ENCODE measurements at regions not wholly inside any gene's neighbourhood (a gene's known extent, or its start where the extent isn't known, plus 50 kb on each side); places are given as distances from the start of the nearest gene placed in this dataset.

DNA sequence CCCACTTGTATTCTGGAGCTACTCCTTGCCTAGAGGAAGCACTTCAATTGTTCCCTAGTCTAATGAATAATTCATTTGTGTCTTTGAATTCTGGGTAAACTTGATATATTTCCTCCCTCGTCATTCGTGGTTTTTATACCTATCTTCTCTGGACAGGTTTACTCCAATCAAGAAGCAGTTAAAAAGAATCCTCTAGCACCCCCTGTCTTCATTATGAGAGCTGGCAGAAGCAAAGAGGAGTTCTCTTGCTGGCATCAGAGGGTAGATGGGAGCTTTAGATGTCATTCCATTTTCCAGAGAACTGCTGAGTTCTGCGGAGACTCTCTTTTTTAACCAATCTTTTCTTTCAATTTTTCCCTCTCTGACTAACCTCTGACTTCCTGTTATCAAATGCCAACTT lies 627.7 kb downstream of the FGF9 start:
- Histone ChIP-seq H2BK5ac (ENCODE audit: low read depth, low read length, poor library complexity) (no peak overlapping the region), H3K4me2 (ENCODE audit: low read length) (no peak overlapping the region), H4K8ac (ENCODE audit: low read depth, low read length) (no peak overlapping the region), H3K27ac (ENCODE audit: low read depth, low read length) (no peak overlapping the region), H3K14ac (ENCODE audit: low read length) (no peak overlapping the region), H3K4me1 (ENCODE audit: control insufficient read depth in 1 of 2, insufficient read depth in 2 of 2, low read length in 2 of 2) (no peaks in the 10 kb centered on the region), H2BK120ac (ENCODE audit: insufficient read depth, low read length, poor library complexity) (no peak overlapping the region), H4K91ac (ENCODE audit: low read depth, low read length) (no peak overlapping the region), H2AFZ (ENCODE audit: insufficient read depth, low read length, poor library complexity) (no peak overlapping the region), H3K27me3 (ENCODE audit: insufficient read depth, low read length) (no peaks in the 10 kb centered on the region), H3K18ac (ENCODE audit: low read length) (no peak overlapping the region), H2AK5ac (ENCODE audit: low read length) (no peak overlapping the region), H3K36me3 (ENCODE audit: control insufficient read depth in 1 of 2, insufficient read depth in 2 of 2, low read length in 2 of 2) (no peaks in the 10 kb centered on the region), H3K4me3 (ENCODE audit: low read depth, low read length) (no peak overlapping the region), H4K12ac (ENCODE audit: low read depth, low read length) (no peak overlapping the region), H3K9ac (ENCODE audit: low read length) (no peak overlapping the region), H3K9me3 (ENCODE audit: insufficient read depth, low read depth, low read length) (peaks cover 3% of the 10 kb centered on the region), H3K4ac (ENCODE audit: low read depth, low read length) (no peak overlapping the region), H3K23ac (ENCODE audit: low read length) (no peak overlapping the region), H2BK12ac (ENCODE audit: low read length) (no peak overlapping the region), H3K79me1 (ENCODE audit: low read length) (no peaks in the 10 kb centered on the region), H3K79me2 (ENCODE audit: control insufficient read depth, insufficient read depth, low read length, poor library complexity) (no peaks in the 10 kb centered on the region)
- WGBS (ENCODE audit: extremely low coverage, insufficient coverage, insufficient read length), result no CpG with 5 or more reads among the region's 3 CpGs
- DNase-seq, result no peak

DNA sequence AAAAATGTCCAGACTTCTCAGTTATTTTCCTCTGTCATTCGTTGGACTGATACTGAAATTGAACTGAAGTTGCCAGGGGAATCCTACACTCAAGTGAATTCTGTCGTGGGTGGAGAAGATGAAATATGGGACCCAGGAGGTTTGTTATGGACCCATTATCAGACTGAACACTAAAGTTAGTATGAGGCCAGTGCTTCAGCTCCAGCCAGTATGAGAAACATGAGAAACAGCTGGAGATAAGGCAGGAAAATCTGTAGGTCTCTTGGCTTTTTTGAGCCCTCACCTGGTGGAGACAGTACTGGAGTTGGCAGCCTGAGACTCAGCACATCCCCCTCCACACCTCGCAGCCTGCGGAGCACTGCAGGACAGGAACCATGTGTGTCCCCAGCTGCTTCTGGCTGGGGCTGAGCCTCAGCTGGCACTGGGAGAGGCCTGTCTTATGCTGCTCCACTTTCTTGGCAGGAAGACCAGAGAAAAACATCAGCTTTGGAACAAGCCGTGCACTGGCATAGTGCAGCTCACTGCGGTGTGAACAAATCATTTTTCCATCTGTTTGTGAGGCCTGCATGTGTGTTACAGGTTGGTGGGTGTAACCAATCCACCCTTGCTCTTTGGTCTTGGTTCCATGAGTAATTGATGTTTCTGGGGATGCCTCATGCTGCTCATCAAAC lies 641.0 kb downstream of the FGF9 start:
- Histone ChIP-seq H3K4ac (ENCODE audit: low read depth, low read length) (no peak overlapping the region), H3K4me3 (ENCODE audit: low read depth, low read length) (no peak overlapping the region), H2BK12ac (ENCODE audit: low read length) (no peak overlapping the region), H3K27ac (ENCODE audit: low read depth, low read length) (no peak overlapping the region), H2AFZ (ENCODE audit: insufficient read depth, low read length, poor library complexity) (no peak overlapping the region), H3K36me3 (ENCODE audit: control insufficient read depth in 1 of 2, insufficient read depth in 2 of 2, low read length in 2 of 2) (no peaks in the 10 kb centered on the region), H3K4me1 (ENCODE audit: control insufficient read depth in 1 of 2, insufficient read depth in 2 of 2, low read length in 2 of 2) (no peaks in the 10 kb centered on the region), H4K91ac (ENCODE audit: low read depth, low read length) (no peak overlapping the region), H3K9me3 (ENCODE audit: insufficient read depth, low read depth, low read length) (peaks cover 8% of the 10 kb centered on the region), H3K79me2 (ENCODE audit: control insufficient read depth, insufficient read depth, low read length, poor library complexity) (no peaks in the 10 kb centered on the region), H3K27me3 (ENCODE audit: insufficient read depth, low read length) (no peaks in the 10 kb centered on the region), H2BK120ac (ENCODE audit: insufficient read depth, low read length, poor library complexity) (no peak overlapping the region), H4K8ac (ENCODE audit: low read depth, low read length) (no peak overlapping the region), H3K9ac (ENCODE audit: low read length) (no peak overlapping the region), H2AK5ac (ENCODE audit: low read length) (no peak overlapping the region), H3K23ac (ENCODE audit: low read length) (no peak overlapping the region), H3K18ac (ENCODE audit: low read length) (no peak overlapping the region), H3K14ac (ENCODE audit: low read length) (no peak overlapping the region), H3K4me2 (ENCODE audit: low read length) (no peak overlapping the region), H2BK5ac (ENCODE audit: low read depth, low read length, poor library complexity) (no peak overlapping the region), H4K12ac (ENCODE audit: low read depth, low read length) (no peak overlapping the region), H3K79me1 (ENCODE audit: low read length) (no peaks in the 10 kb centered on the region)
- DNase-seq, result peak; percentile 2 to 56
- no CpG with 5 or more reads among the region's 6 CpGs for WGBS (ENCODE audit: extremely low coverage, insufficient coverage, insufficient read length)

DNA sequence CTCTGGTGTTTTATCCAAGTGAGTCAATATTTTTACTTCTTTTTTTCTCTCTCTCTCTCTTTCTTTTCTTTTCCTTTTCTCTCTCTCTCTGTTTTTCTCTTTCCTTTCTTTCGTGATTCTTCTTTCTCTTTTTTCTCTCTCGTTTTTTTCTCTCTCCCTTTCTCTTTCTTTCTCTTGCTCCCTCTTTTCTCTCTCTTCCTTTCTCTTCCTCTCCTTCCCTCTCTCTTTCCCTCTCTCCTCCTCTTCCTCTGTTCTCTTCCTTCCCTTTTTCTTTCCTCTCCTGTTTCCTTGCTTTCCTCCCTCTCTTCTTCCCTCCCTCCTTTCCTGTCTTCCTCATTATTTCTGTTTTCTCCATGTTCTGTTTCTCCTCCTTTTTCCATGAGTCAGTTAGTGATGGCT lies 641.5 kb downstream of the FGF9 start:
- Histone ChIP-seq H2BK12ac (ENCODE audit: low read length) (no peak overlapping the region), H3K27me3 (ENCODE audit: insufficient read depth, low read length) (no peaks in the 10 kb centered on the region), H4K12ac (ENCODE audit: low read depth, low read length) (no peak overlapping the region), H3K4me3 (ENCODE audit: low read depth, low read length) (no peak overlapping the region), H2AK5ac (ENCODE audit: low read length) (no peak overlapping the region), H4K8ac (ENCODE audit: low read depth, low read length) (no peak overlapping the region), H3K4me2 (ENCODE audit: low read length) (no peak overlapping the region), H3K18ac (ENCODE audit: low read length) (no peak overlapping the region), H3K4me1 (ENCODE audit: control insufficient read depth in 1 of 2, insufficient read depth in 2 of 2, low read length in 2 of 2) (no peaks in the 10 kb centered on the region), H2BK120ac (ENCODE audit: insufficient read depth, low read length, poor library complexity) (no peak overlapping the region), H3K79me1 (ENCODE audit: low read length) (no peaks in the 10 kb centered on the region), H3K14ac (ENCODE audit: low read length) (no peak overlapping the region), H3K27ac (ENCODE audit: low read depth, low read length) (no peak overlapping the region), H3K9me3 (ENCODE audit: insufficient read depth, low read depth, low read length) (peaks cover 8% of the 10 kb centered on the region), H2BK5ac (ENCODE audit: low read depth, low read length, poor library complexity) (no peak overlapping the region), H3K4ac (ENCODE audit: low read depth, low read length) (no peak overlapping the region), H3K9ac (ENCODE audit: low read length) (no peak overlapping the region), H3K23ac (ENCODE audit: low read length) (no peak overlapping the region), H3K79me2 (ENCODE audit: control insufficient read depth, insufficient read depth, low read length, poor library complexity) (no peaks in the 10 kb centered on the region), H2AFZ (ENCODE audit: insufficient read depth, low read length, poor library complexity) (no peak overlapping the region), H3K36me3 (ENCODE audit: control insufficient read depth in 1 of 2, insufficient read depth in 2 of 2, low read length in 2 of 2) (no peaks in the 10 kb centered on the region), H4K91ac (ENCODE audit: low read depth, low read length) (no peak overlapping the region)
- DNase-seq, result no peak
- no CpG with 5 or more reads among the region's 2 CpGs for whole genome bisulfite sequencing (ENCODE audit: extremely low coverage, insufficient coverage, insufficient read length)

DNA sequence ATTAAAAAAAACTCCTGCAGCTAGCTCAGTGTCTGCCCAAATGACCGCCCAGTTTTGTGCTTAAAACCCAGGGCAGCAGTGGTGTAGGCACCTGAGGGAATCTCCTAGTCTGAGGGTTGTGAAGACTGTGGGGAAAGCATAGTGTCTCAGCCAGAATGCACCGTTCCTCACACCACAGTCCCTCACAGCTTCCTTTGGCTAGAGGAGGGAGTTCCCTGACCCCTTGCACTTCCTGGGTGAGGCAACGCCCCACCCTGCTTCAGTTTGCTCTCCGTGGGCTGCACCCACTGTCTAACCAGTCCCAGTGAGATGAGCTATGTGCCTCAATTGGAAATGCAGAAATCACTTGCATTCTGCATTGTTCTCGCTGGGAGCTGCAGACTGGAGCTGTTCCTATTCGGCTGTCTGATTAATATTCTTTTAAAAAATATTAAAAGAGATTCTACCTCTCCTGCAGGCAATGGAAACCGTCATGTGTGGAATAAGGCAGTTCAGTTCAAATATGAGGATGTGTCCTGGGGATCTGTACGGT lies 645.7 kb downstream of the FGF9 start:
- no peak for DNase-seq
- Histone ChIP-seq H2BK120ac (ENCODE audit: insufficient read depth, low read length, poor library complexity) (no peak overlapping the region), H3K79me2 (ENCODE audit: control insufficient read depth, insufficient read depth, low read length, poor library complexity) (no peaks in the 10 kb centered on the region), H3K4me3 (ENCODE audit: low read depth, low read length) (no peak overlapping the region), H2BK5ac (ENCODE audit: low read depth, low read length, poor library complexity) (no peak overlapping the region), H4K91ac (ENCODE audit: low read depth, low read length) (no peak overlapping the region), H3K27ac (ENCODE audit: low read depth, low read length) (no peak overlapping the region), H3K36me3 (ENCODE audit: control insufficient read depth in 1 of 2, insufficient read depth in 2 of 2, low read length in 2 of 2) (no peaks in the 10 kb centered on the region), H3K14ac (ENCODE audit: low read length) (no peak overlapping the region), H3K27me3 (ENCODE audit: insufficient read depth, low read length) (no peaks in the 10 kb centered on the region), H3K23ac (ENCODE audit: low read length) (no peak overlapping the region), H3K4ac (ENCODE audit: low read depth, low read length) (no peak overlapping the region), H3K4me1 (ENCODE audit: control insufficient read depth in 1 of 2, insufficient read depth in 2 of 2, low read length in 2 of 2) (no peaks in the 10 kb centered on the region), H2AK5ac (ENCODE audit: low read length) (no peak overlapping the region), H4K8ac (ENCODE audit: low read depth, low read length) (no peak overlapping the region), H2BK12ac (ENCODE audit: low read length) (no peak overlapping the region), H3K9ac (ENCODE audit: low read length) (no peak overlapping the region), H3K4me2 (ENCODE audit: low read length) (no peak overlapping the region), H2AFZ (ENCODE audit: insufficient read depth, low read length, poor library complexity) (no peak overlapping the region), H3K18ac (ENCODE audit: low read length) (no peak overlapping the region), H3K9me3 (ENCODE audit: insufficient read depth, low read depth, low read length) (peaks cover 8% of the 10 kb centered on the region), H3K79me1 (ENCODE audit: low read length) (no peaks in the 10 kb centered on the region), H4K12ac (ENCODE audit: low read depth, low read length) (no peak overlapping the region)
- no CpG with 5 or more reads among the region's 8 CpGs for WGBS (ENCODE audit: extremely low coverage, insufficient coverage, insufficient read length)
